Activated CD4-positive, alpha-beta T cell treated with anti-CD3 and anti-CD28 coated beads for 36 hours (primary cell): ENCODE measurements at regions not wholly inside any gene's neighbourhood (a gene's known extent, or its start where the extent isn't known, plus 50 kb on each side); places are given as distances from the start of the nearest gene placed in this dataset.

ENCODE experiments used
- ATAC-seq: fragments of 200-7000 bp; cut with Tn5 transposase; one replicate; pipeline ENCODE4 v1.10.0; 2021; ENCODE audit warnings: mild to moderate bottlenecking, moderate library complexity
- CTCF ChIA-PET: fragments of 350-600 bp; sonication (Branson Sonifier 250); formaldehyde crosslinking; loops from one replicate; lab custom pipeline; 2021; ENCODE audit warnings: antibody characterized with exemption; lab: Charles Lee
- POLR2A ChIA-PET: fragments of 350-600 bp; sonication (Branson Sonifier 250); formaldehyde crosslinking; loops from one replicate; lab custom pipeline; 2021; ENCODE audit warnings: antibody characterized with exemption, inconsistent platforms; lab: Charles Lee
- DNase-seq: peaks from one replicate; pipeline ENCODE4 v3.0.0-alpha.2; 2020
- H3K27ac Mint-ChIP-seq: one replicate; pipeline ENCODE4 v1.8.0; 2021; ENCODE audit warnings: mixed read lengths
- H3K27me3 Mint-ChIP-seq: one replicate; pipeline ENCODE4 v1.8.0; 2021; ENCODE audit warnings: mixed read lengths
- H3K36me3 Mint-ChIP-seq: one replicate; pipeline ENCODE4 v1.8.0; 2021; ENCODE audit warnings: low read depth, mixed read lengths
- H3K4me1 Mint-ChIP-seq: one replicate; pipeline ENCODE4 v1.8.0; 2021; ENCODE audit warnings: mixed read lengths
- H3K4me3 Mint-ChIP-seq: one replicate; pipeline ENCODE4 v1.8.0; 2021; ENCODE audit warnings: mild to moderate bottlenecking, moderate library complexity, mixed read lengths
- H3K9me3 Mint-ChIP-seq: one replicate; pipeline ENCODE4 v1.8.0; 2021; ENCODE audit warnings: low read depth, mixed read lengths
- intact Hi-C, 2 experiments: fragments of 100-400 bp; cut with DNase I in 1 of 2; cut with micrococcal nuclease in 1 of 2; formaldehyde crosslinking; loops; one replicate each; pipeline versions ENCODE4 v1.14.2 to v1.15.1; 2022 to 2024; cut with DNase I, micrococcal nuclease

- H3K4me3 Mint-ChIP-seq: no peak overlapping the region
- no peak for DNase-seq
- no peak for ATAC-seq
- intact Hi-C loops: no loop called here
- H3K4me1 Mint-ChIP-seq: no peaks in the 10 kb centered on the region
- peaks cover 3% of the 10 kb centered on the region for H3K9me3 Mint-ChIP-seq
- ChIA-PET CTCF (no interaction called here), POLR2A (no interaction called here)
- H3K27ac Mint-ChIP-seq: no peak overlapping the region
- no peaks in the 10 kb centered on the region for H3K27me3 Mint-ChIP-seq
- H3K36me3 Mint-ChIP-seq: no peaks in the 10 kb centered on the region
Measured at GRCh38 chr6:19538096-19538495, 299.1 kb upstream of the ID4 start.

- DNase-seq: no peak
- ATAC-seq: no peak
- ChIA-PET POLR2A (no interaction called here), CTCF (no interaction called here)
- Mint-ChIP-seq H3K27me3 (no peaks in the 10 kb centered on the region), H3K4me3 (no peak overlapping the region), H3K9me3 (no peaks in the 10 kb centered on the region), H3K36me3 (no peaks in the 10 kb centered on the region), H3K27ac (no peak overlapping the region), H3K4me1 (no peaks in the 10 kb centered on the region)
- intact Hi-C loops: no loop called here
Measured at GRCh38 chr6:19547507-19547906, 289.7 kb upstream of the ID4 start.

- no peaks in the 10 kb centered on the region for H3K36me3 Mint-ChIP-seq
- H3K9me3 Mint-ChIP-seq: no peaks in the 10 kb centered on the region
- H3K4me1 Mint-ChIP-seq: no peaks in the 10 kb centered on the region
- H3K27ac Mint-ChIP-seq: no peak overlapping the region
- no peaks in the 10 kb centered on the region for H3K27me3 Mint-ChIP-seq
- ChIA-PET CTCF (interaction anchor here (0.6 kb wide), 1 partner anchor 240 kb away, joined by 3 read pairs; no protein-coding TSS in a partner anchor), POLR2A (no interaction called here)
- intact Hi-C loops: no loop called here
- H3K4me3 Mint-ChIP-seq: no peak overlapping the region
- DNase-seq (no peak), ATAC-seq (no peak)
Measured at GRCh38 chr6:19549109-19549508, 288.1 kb upstream of the ID4 start.

GRCh38 chr6:19550380-19550779 is 286.8 kb upstream of the ID4 start:
- CTCF ChIA-PET: no interaction called here
- Mint-ChIP-seq H3K9me3 (no peaks in the 10 kb centered on the region), H3K36me3 (no peaks in the 10 kb centered on the region), H3K27ac (no peak overlapping the region), H3K27me3 (no peaks in the 10 kb centered on the region), H3K4me1 (no peaks in the 10 kb centered on the region), H3K4me3 (no peak overlapping the region)
- no peak for ATAC-seq
- POLR2A ChIA-PET: no interaction called here
- intact Hi-C loops: no loop called here
- no peak for DNase-seq

- DNase-seq (no peak), ATAC-seq (no peak)
- POLR2A ChIA-PET: no interaction called here
- Mint-ChIP-seq H3K9me3 (peaks cover 2% of the 10 kb centered on the region), H3K27me3 (no peaks in the 10 kb centered on the region), H3K4me1 (no peaks in the 10 kb centered on the region), H3K27ac (no peak overlapping the region), H3K4me3 (no peak overlapping the region), H3K36me3 (no peaks in the 10 kb centered on the region)
- intact Hi-C loops: no loop called here
- CTCF ChIA-PET: no interaction called here
Measured at GRCh38 chr6:19551611-19552010, 285.6 kb upstream of the ID4 start.

- intact Hi-C loops: no loop called here
- DNase-seq (no peak), ATAC-seq (no peak)
- Mint-ChIP-seq H3K4me3 (no peak overlapping the region), H3K27ac (no peak overlapping the region), H3K4me1 (no peaks in the 10 kb centered on the region), H3K9me3 (peaks cover 2% of the 10 kb centered on the region), H3K36me3 (no peaks in the 10 kb centered on the region), H3K27me3 (no peaks in the 10 kb centered on the region)
- CTCF ChIA-PET: no interaction called here
- POLR2A ChIA-PET: no interaction called here
Measured at GRCh38 chr6:19552076-19552475, 285.1 kb upstream of the ID4 start.

GRCh38 chr6:19552588-19552987 is 284.6 kb upstream of the ID4 start:
- Mint-ChIP-seq H3K9me3 (peaks cover 2% of the 10 kb centered on the region), H3K4me1 (no peaks in the 10 kb centered on the region), H3K27me3 (no peaks in the 10 kb centered on the region), H3K4me3 (no peak overlapping the region), H3K27ac (no peak overlapping the region), H3K36me3 (no peaks in the 10 kb centered on the region)
- DNase-seq (no peak), ATAC-seq (no peak)
- intact Hi-C loops: no loop called here
- CTCF ChIA-PET: no interaction called here
- POLR2A ChIA-PET: no interaction called here

- H3K27ac Mint-ChIP-seq: no peak overlapping the region
- ChIA-PET POLR2A (no interaction called here), CTCF (no interaction called here)
- H3K36me3 Mint-ChIP-seq: no peaks in the 10 kb centered on the region
- intact Hi-C loops: no loop called here
- DNase-seq (no peak), ATAC-seq (no peak)
- H3K9me3 Mint-ChIP-seq: peaks cover 2% of the 10 kb centered on the region
- H3K4me3 Mint-ChIP-seq: no peak overlapping the region
- H3K4me1 Mint-ChIP-seq: no peaks in the 10 kb centered on the region
- no peaks in the 10 kb centered on the region for H3K27me3 Mint-ChIP-seq
Measured at GRCh38 chr6:19554356-19555225, 282.6 kb upstream of the ID4 start.

- no peak for DNase-seq
- H3K9me3 Mint-ChIP-seq: peaks cover 9% of the 10 kb centered on the region
- no peaks in the 10 kb centered on the region for H3K4me1 Mint-ChIP-seq
- no peak overlapping the region for H3K27ac Mint-ChIP-seq
- ATAC-seq: no peak
- POLR2A ChIA-PET: no interaction called here
- intact Hi-C loops: no loop called here
- H3K27me3 Mint-ChIP-seq: no peaks in the 10 kb centered on the region
- H3K36me3 Mint-ChIP-seq: no peaks in the 10 kb centered on the region
- CTCF ChIA-PET: no interaction called here
- no peak overlapping the region for H3K4me3 Mint-ChIP-seq
Measured at GRCh38 chr6:19557191-19557590, 280.0 kb upstream of the ID4 start.

GRCh38 chr6:19558201-19558600 is 279.0 kb upstream of the ID4 start:
- H3K27ac Mint-ChIP-seq: no peak overlapping the region
- intact Hi-C loops: no loop called here
- H3K4me1 Mint-ChIP-seq: no peaks in the 10 kb centered on the region
- ATAC-seq: no peak
- H3K27me3 Mint-ChIP-seq: no peaks in the 10 kb centered on the region
- no peak overlapping the region for H3K4me3 Mint-ChIP-seq
- ChIA-PET CTCF (no interaction called here), POLR2A (no interaction called here)
- no peak for DNase-seq
- no peaks in the 10 kb centered on the region for H3K36me3 Mint-ChIP-seq
- H3K9me3 Mint-ChIP-seq: peaks cover 9% of the 10 kb centered on the region

GRCh38 chr6:19558934-19559333 is 278.2 kb upstream of the ID4 start:
- CTCF ChIA-PET: no interaction called here
- intact Hi-C loops: no loop called here
- Mint-ChIP-seq H3K4me1 (no peaks in the 10 kb centered on the region), H3K27me3 (no peaks in the 10 kb centered on the region), H3K36me3 (no peaks in the 10 kb centered on the region), H3K9me3 (peaks cover 9% of the 10 kb centered on the region), H3K4me3 (no peak overlapping the region), H3K27ac (no peak overlapping the region)
- DNase-seq: no peak
- POLR2A ChIA-PET: no interaction called here
- ATAC-seq: no peak

- intact Hi-C loops: no loop called here
- ChIA-PET CTCF (no interaction called here), POLR2A (no interaction called here)
Measured at GRCh38 chr6:19562468-19562867, 274.7 kb upstream of the ID4 start.

More at GRCh38 chr6:19562468-19562867, 274.7 kb upstream of the ID4 start:
- H3K27ac Mint-ChIP-seq: no peak overlapping the region
- ATAC-seq (no peak), DNase-seq (no peak)
- no peak overlapping the region for H3K4me3 Mint-ChIP-seq
- peaks cover 7% of the 10 kb centered on the region for H3K9me3 Mint-ChIP-seq
- H3K27me3 Mint-ChIP-seq: no peaks in the 10 kb centered on the region
- H3K36me3 Mint-ChIP-seq: no peaks in the 10 kb centered on the region
- no peaks in the 10 kb centered on the region for H3K4me1 Mint-ChIP-seq
